ENCODE measurements at regions not wholly inside any gene's neighbourhood (a gene's known extent, or its start where the extent isn't known, plus 50 kb on each side); places are given as distances from the start of the nearest gene placed in this dataset.
"Not testable (repeated sequence)": the region's sequence is repeated elsewhere in the genome, so short reads cannot be mapped to it uniquely, and the experiment has no call there.

GRCh38 chr13:22965011-22965857 is 215.5 kb upstream of the SGCG start:
- H3K9me3 Mint-ChIP-seq; H3K27me3 Mint-ChIP-seq; H3K36me3 Mint-ChIP-seq; POLR2A ChIA-PET; H3K4me3 Mint-ChIP-seq; H3K27ac Mint-ChIP-seq; CTCF ChIA-PET; DNase-seq; H3K4me1 Mint-ChIP-seq (ENCODE audit: low read depth); intact Hi-C loops (cut with micrococcal nuclease): not testable (repeated sequence)

GRCh38 chr13:22965858-22966239 is 214.9 kb upstream of the SGCG start:
- H3K4me1 Mint-ChIP-seq (ENCODE audit: low read depth); H3K27me3 Mint-ChIP-seq; H3K36me3 Mint-ChIP-seq; POLR2A ChIA-PET; CTCF ChIA-PET; DNase-seq; intact Hi-C loops (cut with micrococcal nuclease); H3K9me3 Mint-ChIP-seq; H3K4me3 Mint-ChIP-seq; H3K27ac Mint-ChIP-seq: not testable (repeated sequence)

- DNase-seq; CTCF ChIA-PET; POLR2A ChIA-PET; H3K4me1 Mint-ChIP-seq (ENCODE audit: low read depth); intact Hi-C loops (cut with micrococcal nuclease); H3K36me3 Mint-ChIP-seq; H3K4me3 Mint-ChIP-seq; H3K27me3 Mint-ChIP-seq; H3K9me3 Mint-ChIP-seq; H3K27ac Mint-ChIP-seq: not testable (repeated sequence)
These were observed 214.0 kb upstream of the SGCG start for GRCh38 chr13:22966753-22967152.

GRCh38 chr13:22967669-22968068 is 213.1 kb upstream of the SGCG start:
- H3K27me3 Mint-ChIP-seq, result no peaks in the 10 kb centered on the region
- CTCF ChIA-PET, result no interaction called here
- DNase-seq, result no peak
- no peak overlapping the region for H3K4me3 Mint-ChIP-seq
- POLR2A ChIA-PET, result no interaction called here
- no peaks in the 10 kb centered on the region for H3K9me3 Mint-ChIP-seq
- no peaks in the 10 kb centered on the region for H3K36me3 Mint-ChIP-seq
- H3K27ac Mint-ChIP-seq, result no peak overlapping the region
- intact Hi-C loops (cut with micrococcal nuclease), result no loop called here
- no peaks in the 10 kb centered on the region for H3K4me1 Mint-ChIP-seq (ENCODE audit: low read depth)

GRCh38 chr13:22979952-22980351 is 200.8 kb upstream of the SGCG start:
- H3K27ac Mint-ChIP-seq, result no peak overlapping the region
- no peak overlapping the region for H3K4me3 Mint-ChIP-seq
- intact Hi-C loops (cut with micrococcal nuclease), result no loop called here
- H3K27me3 Mint-ChIP-seq, result no peaks in the 10 kb centered on the region
- H3K36me3 Mint-ChIP-seq, result no peaks in the 10 kb centered on the region
- peaks cover 12% of the 10 kb centered on the region for H3K9me3 Mint-ChIP-seq
- POLR2A ChIA-PET, result no interaction called here
- CTCF ChIA-PET, result no interaction called here
- no peak for DNase-seq
- no peaks in the 10 kb centered on the region for H3K4me1 Mint-ChIP-seq (ENCODE audit: low read depth)

- H3K4me3 Mint-ChIP-seq, result no peak overlapping the region
- H3K9me3 Mint-ChIP-seq, result peaks cover 18% of the 10 kb centered on the region
- no peaks in the 10 kb centered on the region for H3K27me3 Mint-ChIP-seq
- intact Hi-C loops (cut with micrococcal nuclease), result no loop called here
- H3K4me1 Mint-ChIP-seq (ENCODE audit: low read depth), result no peaks in the 10 kb centered on the region
- H3K36me3 Mint-ChIP-seq, result no peaks in the 10 kb centered on the region
- CTCF ChIA-PET, result no interaction called here
- H3K27ac Mint-ChIP-seq, result no peak overlapping the region
- DNase-seq, result no peak
- POLR2A ChIA-PET, result no interaction called here
These were observed 199.8 kb upstream of the SGCG start for GRCh38 chr13:22980936-22981335.

- ChIA-PET CTCF (no interaction called here), POLR2A (no interaction called here)
- no peaks in the 10 kb centered on the region for H3K9me3 Mint-ChIP-seq
- H3K36me3 Mint-ChIP-seq, result no peaks in the 10 kb centered on the region
- H3K27ac Mint-ChIP-seq, result no peak overlapping the region
- H3K4me1 Mint-ChIP-seq (ENCODE audit: low read depth), result no peaks in the 10 kb centered on the region
- H3K4me3 Mint-ChIP-seq, result no peak overlapping the region
- DNase-seq, result no peak
- H3K27me3 Mint-ChIP-seq, result peaks cover 2% of the 10 kb centered on the region
- intact Hi-C loops (cut with micrococcal nuclease), result no loop called here
These were observed 187.6 kb upstream of the SGCG start for GRCh38 chr13:22993148-22993547.

- no peak for DNase-seq
- Mint-ChIP-seq H3K27me3 (no peaks in the 10 kb centered on the region), H3K4me1 (ENCODE audit: low read depth) (no peaks in the 10 kb centered on the region), H3K27ac (no peak overlapping the region), H3K36me3 (no peaks in the 10 kb centered on the region), H3K4me3 (no peak overlapping the region), H3K9me3 (peaks cover 15% of the 10 kb centered on the region)
- ChIA-PET CTCF (no interaction called here), POLR2A (no interaction called here)
- intact Hi-C loops (cut with micrococcal nuclease), result no loop called here
These were observed 177.3 kb upstream of the SGCG start for GRCh38 chr13:23003446-23003845.

- CTCF ChIA-PET, result interaction anchor here (0.5 to 1.1 kb wide), 2 partner anchors 13 to 1896 kb away, joined by 3 read pairs; no protein-coding TSS in a partner anchor
- Mint-ChIP-seq H3K4me1 (ENCODE audit: low read depth) (no peaks in the 10 kb centered on the region), H3K4me3 (no peak overlapping the region), H3K27ac (no peak overlapping the region), H3K9me3 (peaks cover 4% of the 10 kb centered on the region), H3K27me3 (no peaks in the 10 kb centered on the region), H3K36me3 (no peaks in the 10 kb centered on the region)
- intact Hi-C loops (cut with micrococcal nuclease), result no loop called here
- POLR2A ChIA-PET, result no interaction called here
- DNase-seq, result no peak
These were observed 173.4 kb upstream of the SGCG start for GRCh38 chr13:23007426-23007825.

GRCh38 chr13:23018143-23018542 is 162.6 kb upstream of the SGCG start:
- Mint-ChIP-seq H3K27me3 (peaks cover 11% of the 10 kb centered on the region), H3K4me3 (no peak overlapping the region), H3K36me3 (no peaks in the 10 kb centered on the region), H3K4me1 (ENCODE audit: low read depth) (no peaks in the 10 kb centered on the region), H3K27ac (no peak overlapping the region), H3K9me3 (no peaks in the 10 kb centered on the region)
- POLR2A ChIA-PET, result no interaction called here
- CTCF ChIA-PET, result no interaction called here
- DNase-seq, result no peak
- intact Hi-C loops (cut with micrococcal nuclease), result no loop called here

GRCh38 chr13:23020246-23020843 is 160.4 kb upstream of the SGCG start:
- no peaks in the 10 kb centered on the region for H3K9me3 Mint-ChIP-seq
- H3K4me1 Mint-ChIP-seq (ENCODE audit: low read depth), result no peaks in the 10 kb centered on the region
- H3K36me3 Mint-ChIP-seq, result no peaks in the 10 kb centered on the region
- ChIA-PET CTCF (interaction anchor here (0.6 to 1.1 kb wide), 14 partner anchors 10 to 1416 kb away, joined by 3 to 7 read pairs (median 3); partner anchors contain the start of gene MICU2), POLR2A (no interaction called here)
- intact Hi-C loops (cut with micrococcal nuclease), result no loop called here
- H3K27ac Mint-ChIP-seq, result no peak overlapping the region
- H3K4me3 Mint-ChIP-seq, result no peak overlapping the region
- DNase-seq, result peak; percentile 39
- peaks cover 11% of the 10 kb centered on the region for H3K27me3 Mint-ChIP-seq

- DNase-seq, result no peak
- no peak overlapping the region for H3K4me3 Mint-ChIP-seq
- peaks cover 4% of the 10 kb centered on the region for H3K4me1 Mint-ChIP-seq (ENCODE audit: low read depth)
- CTCF ChIA-PET, result interaction anchor here (0.7 kb wide), 1 partner anchor 77 kb away, joined by 3 read pairs; no protein-coding TSS in a partner anchor
- H3K27me3 Mint-ChIP-seq, result peaks cover 11% of the 10 kb centered on the region
- POLR2A ChIA-PET, result no interaction called here
- no peak overlapping the region for H3K27ac Mint-ChIP-seq
- intact Hi-C loops (cut with micrococcal nuclease), result no loop called here
- no peaks in the 10 kb centered on the region for H3K36me3 Mint-ChIP-seq
- no peaks in the 10 kb centered on the region for H3K9me3 Mint-ChIP-seq
These were observed 158.9 kb upstream of the SGCG start for GRCh38 chr13:23021906-23022305.

GRCh38 chr13:23022704-23023103 is 158.1 kb upstream of the SGCG start:
- ChIA-PET POLR2A (no interaction called here), CTCF (no interaction called here)
- no peaks in the 10 kb centered on the region for H3K9me3 Mint-ChIP-seq
- no peak overlapping the region for H3K27ac Mint-ChIP-seq
- no peak for DNase-seq
- no peaks in the 10 kb centered on the region for H3K36me3 Mint-ChIP-seq
- H3K4me1 Mint-ChIP-seq (ENCODE audit: low read depth), result peaks cover 4% of the 10 kb centered on the region
- intact Hi-C loops (cut with micrococcal nuclease), result no loop called here
- peaks cover 9% of the 10 kb centered on the region for H3K27me3 Mint-ChIP-seq
- H3K4me3 Mint-ChIP-seq, result no peak overlapping the region

Measured in activated CD4-positive, alpha-beta memory T cell treated with anti-CD3 and anti-CD28 coated beads for 36 hours (primary cell).